MV-4-11 (cell line): ENCODE measurements at regions not wholly inside any gene's neighbourhood (a gene's known extent, or its start where the extent isn't known, plus 50 kb on each side); places are given as distances from the start of the nearest gene placed in this dataset.

Source experiments
- DNase-seq: peaks from one replicate; lab custom pipeline; 2025; lab: John Stamatoyannopoulos, UW

DNA sequence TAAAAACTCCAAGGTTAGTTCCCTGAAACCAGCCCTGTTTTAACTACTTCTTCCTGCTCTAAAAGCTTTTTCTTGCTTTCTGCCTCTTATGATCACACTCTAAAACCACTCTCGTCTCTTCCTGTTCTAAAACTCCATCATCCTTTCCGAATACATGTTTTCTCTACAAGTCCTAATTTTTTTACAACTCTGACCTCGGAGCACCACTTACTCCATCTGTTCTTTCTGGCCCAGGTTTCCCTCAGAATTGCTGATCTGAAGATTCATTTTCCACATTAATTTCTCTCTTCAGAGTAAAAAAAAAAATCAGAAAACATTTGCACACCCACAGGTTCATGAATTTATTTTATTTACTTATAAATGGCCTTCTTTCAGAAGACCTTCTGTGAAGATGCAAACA is 265.7 kb upstream of the CADM1 start:
- DNase-seq, result no peak

DNA sequence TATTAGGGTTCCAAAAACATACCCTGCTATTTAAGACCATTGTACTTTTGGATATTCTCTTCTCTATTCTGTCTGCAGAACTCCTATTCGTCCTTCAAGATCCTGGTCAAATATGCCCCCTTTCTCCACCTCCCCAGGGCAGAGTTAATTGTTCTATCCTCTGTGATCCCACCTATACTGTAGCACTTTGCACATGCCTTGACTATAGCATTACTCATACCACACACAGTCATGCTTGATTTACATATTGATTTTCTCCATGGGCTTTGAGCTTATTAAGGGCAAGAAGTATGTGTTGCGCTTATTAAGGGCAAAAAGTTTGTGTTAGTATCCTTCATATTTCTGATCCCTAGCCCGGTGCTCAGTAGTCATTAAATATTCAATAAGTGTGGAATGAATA is 263.7 kb upstream of the CADM1 start:
- no peak for DNase-seq

DNA sequence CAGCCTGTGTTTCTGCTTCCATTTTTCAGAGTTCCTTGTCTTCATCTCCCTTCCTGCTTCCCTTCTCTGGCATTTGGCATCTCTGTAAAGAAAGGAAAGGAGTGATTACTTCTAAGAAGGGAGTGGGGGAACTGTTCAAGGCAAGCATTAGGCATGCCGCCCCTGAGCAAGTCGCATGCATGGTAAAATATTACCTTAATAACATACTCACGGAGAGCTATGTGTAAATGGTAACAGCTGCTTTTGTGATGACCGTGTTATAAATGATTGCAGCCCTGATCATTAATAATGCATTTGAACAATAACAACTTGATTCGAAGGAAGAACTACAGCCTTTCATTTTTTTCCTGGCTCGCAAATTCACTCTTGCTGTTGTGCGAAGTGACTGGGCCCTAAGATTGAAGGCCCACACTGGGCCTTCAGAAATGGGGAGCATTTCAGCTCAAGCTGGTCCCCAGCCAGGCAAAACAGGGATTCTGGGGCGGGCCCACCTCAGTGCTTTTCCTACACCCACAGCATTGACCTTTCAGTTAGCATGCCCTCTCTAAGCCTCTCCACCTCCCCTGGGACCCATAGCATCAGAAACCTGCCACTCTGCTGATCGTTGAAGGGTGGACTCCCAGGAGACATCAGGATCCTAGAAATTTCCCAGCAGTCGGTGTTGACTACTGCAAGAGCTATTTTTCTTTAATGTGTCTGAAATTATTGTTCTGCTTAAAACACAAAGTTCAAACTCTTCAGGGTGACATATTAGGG is 263.0 kb upstream of the CADM1 start:
- no peak for DNase-seq

DNA sequence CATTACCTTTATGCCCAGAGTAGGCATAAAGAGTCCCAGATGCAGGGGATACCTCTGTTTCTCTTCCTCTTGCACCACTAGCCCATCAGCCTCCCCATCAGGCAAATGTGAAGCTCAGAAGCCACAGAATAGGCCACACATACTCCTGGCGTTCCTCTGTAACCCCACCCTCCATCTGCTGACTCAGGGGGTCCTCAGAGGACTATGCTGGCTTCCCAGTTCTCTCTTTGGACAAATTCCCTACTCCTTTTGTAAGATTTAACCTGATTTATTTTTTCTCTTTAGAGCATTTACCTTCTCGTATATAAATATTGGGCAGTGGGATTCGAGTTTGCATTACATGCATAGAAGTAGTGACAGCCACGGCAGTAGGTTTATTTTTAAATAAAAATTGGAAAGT is 262.3 kb upstream of the CADM1 start:
- no peak for DNase-seq

DNA sequence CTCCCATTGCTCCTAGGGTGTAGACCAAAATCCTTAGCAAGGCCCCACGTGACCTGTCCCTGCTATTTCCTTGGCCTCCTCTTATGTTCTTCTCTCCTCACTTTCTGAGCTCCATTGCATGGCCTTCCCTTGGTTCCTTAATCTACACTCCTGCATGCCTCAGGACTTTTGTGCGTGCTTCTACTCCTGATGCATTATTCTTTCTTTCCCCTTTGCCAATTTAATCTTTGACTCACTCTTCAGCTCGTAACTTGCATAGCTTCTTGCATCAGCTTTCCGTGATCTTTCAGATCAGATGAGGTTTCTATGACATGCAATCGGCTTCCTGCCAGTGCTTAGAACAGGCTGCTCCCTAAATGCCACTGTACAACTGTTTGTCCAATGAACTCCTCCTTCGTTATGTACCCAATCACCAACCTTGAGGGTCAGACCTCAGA is 261.6 kb upstream of the CADM1 start:
- DNase-seq, result peak; percentile 88

DNA sequence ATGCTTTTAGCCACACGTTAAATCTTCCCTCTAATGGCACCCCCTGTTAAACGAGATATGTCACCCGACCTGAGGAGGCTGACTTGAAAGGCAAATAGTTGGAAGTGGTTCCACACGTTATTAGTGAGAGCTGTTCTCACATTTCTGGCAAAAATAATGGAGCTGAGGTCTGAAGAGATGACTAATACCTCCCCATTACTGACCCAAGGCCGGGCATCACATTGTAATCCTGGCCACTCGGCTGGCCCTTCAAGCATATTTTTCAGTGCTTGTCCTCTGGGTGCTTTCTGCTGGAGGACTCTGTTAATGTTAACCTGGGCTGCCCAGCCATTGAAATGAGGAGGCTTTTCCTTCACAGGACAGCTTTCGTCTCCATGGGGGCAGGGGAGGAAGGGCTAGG is 260.0 kb upstream of the CADM1 start:
- DNase-seq, result no peak

DNA sequence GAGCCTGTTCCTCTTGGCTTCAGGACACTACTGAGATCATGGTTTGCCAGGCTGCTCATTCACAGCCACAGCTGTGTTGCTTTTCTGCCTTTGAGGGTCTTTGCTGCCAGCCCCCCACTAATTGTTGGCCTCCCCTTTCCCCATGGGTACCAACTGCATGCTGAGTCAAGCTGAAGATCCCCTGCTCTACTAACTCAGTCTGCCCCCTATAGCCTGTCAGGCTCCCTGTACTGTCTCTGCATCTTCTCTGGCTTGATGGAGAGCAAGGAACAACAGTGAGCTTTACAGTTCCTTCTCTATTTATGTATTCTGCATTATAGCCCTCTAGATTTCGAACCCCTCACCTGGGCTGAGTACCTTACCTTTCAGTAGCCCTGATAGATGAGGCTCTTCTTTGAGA is 257.6 kb upstream of the CADM1 start:
- no peak for DNase-seq

DNA sequence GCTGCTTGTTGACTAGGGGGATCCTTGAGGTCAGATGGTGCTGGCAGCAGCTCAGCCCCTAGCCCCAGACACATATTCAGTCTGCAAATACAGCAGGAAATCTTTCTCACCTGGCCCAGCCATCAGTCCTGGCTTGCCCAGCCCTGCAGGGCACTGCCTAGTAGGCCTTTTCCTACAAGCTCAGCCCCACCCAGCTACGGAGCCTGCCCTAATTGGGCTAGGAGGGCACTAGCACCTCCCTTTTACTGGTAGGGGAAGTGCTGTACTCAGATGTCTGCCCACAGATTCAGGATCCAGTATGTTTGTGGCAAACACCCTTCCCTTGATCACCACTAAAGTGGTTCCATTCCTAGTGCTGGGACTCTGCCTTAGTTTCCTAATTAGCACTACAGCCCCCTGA is 257.1 kb upstream of the CADM1 start:
- DNase-seq, result peak; percentile 76

DNA sequence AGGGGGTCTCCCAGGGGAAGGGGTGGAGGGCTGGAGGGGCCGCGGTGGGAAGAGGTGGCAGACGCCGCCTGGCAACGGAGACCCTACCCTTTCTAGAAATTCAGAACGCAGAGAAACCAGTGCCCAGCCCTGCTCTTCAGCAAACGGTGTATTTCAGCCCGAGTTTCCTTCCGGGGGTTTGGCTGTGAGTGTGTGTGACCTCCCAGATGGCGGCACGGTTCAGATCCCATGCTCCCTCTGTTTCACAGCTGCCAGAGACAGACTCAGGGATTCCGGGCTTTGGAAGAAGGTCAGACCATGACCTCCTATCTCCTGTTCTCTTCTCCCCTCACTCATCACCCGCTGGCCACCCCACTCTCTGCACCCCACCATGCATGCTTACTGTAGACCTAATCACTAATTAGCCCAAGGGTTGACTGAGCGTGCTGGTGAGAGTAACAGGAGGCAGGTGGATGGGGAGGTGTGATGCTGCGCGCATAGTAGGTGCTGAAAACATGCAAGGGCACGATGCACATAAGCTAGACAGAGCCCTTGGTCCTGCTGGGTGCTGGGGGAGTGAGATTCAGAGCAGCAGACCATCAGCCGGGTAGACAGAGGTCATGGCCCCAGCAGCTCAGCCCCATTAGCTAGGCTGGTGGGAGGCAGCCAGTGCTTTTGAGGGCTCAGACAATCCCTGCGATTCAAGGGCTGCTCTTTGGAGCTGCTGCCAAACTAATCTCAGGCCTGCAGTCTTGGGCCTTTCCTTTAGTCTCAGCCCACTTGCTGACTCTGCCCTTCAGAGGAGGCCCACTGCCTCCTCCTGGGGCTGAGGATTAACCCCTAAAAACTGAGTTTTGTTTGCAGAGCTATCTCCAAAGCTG is 256.5 kb upstream of the CADM1 start:
- DNase-seq, result no peak

DNA sequence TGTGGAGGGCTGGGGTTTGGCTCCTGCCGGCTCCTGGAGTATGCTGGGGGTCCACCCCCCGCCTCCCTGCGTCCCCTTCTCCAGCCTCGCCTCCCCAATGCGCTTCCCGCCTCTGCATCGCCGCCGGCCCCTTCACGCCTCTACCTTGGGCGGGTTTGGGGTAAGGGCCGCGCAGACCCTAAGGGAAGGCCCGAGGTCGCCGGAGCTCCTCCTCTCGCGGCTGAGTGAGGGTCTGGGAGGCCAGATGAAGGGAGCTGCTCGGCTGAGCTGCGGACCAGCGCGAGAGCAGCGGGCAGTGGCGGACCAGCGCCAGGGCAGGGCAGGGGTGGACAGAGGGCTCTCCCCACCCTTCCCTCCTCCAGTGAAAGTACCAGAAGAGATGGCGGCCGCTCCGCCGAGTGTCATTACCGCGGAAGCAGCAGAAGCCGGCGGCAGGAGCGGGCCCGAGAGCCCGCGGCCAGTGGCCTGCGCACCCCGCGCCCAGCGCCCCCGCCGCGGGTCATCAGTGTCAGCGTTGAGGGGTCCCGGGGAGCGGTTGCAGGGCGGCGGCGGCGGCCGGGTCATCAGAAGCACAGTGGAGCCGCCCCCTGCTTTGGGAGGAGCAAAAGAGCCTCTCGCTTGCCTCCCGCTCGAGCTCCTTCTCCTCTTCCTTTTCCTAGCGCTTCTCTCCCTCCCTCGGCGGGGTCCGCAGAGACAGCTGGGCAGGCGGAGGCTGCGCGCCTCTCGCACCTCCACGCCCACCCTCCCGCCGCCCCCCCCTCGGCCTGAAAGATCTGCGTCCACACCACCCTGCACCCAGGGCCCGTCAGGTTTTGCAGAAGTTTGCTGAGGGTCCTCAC is 255.6 kb upstream of the CADM1 start:
- DNase-seq, result peak; percentile 4

DNA sequence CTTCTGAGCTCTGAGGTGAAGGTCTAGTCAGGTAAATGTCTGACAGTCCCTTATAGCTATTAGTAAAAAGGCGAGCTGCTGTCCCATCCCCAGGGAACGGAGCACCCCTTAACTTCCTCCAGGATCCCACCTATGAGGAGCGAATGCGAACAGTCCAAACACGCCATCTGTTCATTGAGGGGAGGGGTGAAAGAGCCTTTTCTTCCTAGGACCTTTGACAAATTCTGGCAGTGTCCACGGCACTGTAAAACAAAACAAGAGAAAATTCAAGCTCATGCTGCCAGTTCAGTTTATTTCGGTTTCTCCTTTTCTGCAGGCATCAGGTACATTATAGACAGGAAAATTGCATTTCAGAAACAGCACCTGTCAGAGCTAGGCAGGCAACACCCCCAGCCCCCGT is 253.8 kb upstream of the CADM1 start:
- no peak for DNase-seq

DNA sequence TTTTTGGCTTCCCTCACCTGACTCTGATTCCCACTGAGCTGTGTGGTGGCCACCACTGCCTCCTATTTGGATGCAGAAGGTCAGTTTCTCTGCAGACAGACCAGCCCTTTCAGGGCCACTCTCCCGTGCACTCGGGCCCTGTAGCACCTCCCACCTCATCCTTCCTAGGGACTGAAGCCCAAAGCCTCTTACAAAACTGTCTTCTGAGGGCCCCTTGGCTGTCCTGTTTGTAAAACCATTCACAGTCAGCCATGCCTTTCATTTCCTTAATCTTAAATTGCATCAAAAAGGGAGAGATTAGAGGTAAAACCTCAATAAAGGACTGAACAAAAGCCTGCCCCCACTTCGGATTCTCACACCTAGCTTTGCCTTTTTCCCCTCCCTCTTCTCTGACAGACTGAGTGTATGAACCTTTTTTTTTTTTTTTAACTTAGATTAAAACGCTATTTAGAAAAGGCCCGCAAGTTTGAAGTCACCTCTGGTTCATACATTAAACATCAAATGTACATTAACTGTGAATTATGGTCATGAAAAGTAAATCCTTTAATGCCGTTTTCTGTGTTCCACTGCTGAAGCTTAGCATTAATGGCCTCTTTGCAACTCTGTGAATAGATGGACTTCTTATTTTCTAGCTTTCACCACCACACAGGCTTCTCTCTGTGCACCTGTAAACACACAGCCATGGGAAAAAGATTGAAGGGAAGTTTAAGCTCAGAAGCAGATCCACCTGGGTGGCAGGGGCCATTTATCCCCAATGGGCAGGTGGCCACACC is 247.2 kb upstream of the CADM1 start:
- peak; percentile 40 for DNase-seq

DNA sequence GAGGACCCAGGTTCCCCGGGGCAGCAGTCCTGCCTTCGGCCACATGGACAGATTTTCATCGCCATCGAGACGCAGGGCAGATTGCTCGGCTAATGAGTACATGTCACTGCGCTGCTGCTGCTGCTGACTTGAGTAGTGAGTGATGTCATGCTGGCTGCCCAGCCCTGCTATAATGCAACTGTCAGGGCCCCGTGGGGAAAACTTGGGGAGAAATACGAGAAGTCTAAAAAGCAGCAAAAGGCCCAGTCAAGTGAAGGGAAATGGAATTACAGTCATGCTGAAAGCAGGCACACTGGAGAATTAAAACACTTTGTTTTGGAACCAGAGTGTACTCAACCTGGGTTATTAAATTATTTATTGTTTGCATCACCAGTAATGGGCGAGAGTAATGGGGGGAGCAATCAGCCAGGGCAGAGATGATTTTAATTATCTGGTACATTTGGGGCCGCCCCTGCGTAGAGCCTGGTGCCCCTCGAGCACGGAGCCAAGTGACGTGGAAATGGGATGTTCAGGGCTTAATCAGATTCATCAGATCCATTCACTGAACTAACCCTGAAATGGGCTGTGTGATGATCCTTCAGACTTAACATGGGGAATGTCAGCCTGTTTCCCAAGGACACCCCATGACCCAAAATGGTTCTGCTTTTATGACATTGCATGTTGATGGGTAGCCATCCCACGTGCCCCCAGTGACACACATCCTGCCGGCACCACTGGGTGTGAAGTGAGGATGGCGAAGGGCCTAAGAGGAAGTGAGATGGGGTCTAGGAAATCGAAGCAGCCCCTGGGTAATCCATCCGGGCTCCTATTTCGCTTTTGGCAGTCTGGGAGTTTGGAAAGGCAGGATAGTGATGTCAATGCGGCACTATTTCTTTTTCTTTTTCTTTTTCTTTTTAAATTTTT is 241.6 kb upstream of the CADM1 start:
- peak; percentile 48 for DNase-seq

DNA sequence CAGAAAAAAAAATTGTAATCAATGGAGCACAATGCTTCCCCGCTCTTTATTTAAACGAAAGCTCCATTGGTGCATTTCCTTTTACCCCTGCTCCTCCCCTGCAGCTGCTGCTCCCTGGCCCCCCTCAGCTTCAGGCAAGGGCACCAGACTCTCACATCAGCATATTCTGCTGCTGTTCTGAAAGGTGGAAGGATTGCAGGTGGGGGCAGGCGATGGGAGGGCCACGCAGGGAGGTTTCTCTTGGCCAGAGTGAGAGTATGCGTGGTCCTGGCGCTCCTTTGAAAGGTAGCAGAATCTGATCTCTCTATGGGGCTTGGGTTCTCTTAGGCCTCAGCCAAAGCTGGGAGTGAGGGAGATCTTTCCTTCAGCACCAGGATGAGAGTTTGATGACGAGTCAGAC is 240.9 kb upstream of the CADM1 start:
- no peak for DNase-seq

DNA sequence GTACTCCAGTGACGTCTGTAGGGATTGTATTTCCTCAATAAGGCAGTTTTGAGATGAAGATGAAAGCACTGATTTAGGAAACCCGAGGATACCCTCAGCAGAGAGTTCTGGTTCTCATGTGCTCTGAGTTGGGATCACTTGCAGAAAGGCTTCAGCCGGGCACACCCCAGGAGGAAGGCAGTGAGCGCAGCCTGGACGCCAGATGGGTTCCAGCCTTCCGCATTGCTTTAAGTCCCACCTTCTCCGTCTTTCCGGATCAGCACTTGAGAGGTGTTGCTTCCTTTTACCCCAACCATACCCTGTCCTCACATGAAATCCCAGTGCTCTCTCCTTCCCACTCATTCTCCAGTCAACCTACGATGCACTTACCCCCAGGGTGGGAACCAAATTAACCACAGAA is 239.5 kb upstream of the CADM1 start:
- DNase-seq, result no peak

DNA sequence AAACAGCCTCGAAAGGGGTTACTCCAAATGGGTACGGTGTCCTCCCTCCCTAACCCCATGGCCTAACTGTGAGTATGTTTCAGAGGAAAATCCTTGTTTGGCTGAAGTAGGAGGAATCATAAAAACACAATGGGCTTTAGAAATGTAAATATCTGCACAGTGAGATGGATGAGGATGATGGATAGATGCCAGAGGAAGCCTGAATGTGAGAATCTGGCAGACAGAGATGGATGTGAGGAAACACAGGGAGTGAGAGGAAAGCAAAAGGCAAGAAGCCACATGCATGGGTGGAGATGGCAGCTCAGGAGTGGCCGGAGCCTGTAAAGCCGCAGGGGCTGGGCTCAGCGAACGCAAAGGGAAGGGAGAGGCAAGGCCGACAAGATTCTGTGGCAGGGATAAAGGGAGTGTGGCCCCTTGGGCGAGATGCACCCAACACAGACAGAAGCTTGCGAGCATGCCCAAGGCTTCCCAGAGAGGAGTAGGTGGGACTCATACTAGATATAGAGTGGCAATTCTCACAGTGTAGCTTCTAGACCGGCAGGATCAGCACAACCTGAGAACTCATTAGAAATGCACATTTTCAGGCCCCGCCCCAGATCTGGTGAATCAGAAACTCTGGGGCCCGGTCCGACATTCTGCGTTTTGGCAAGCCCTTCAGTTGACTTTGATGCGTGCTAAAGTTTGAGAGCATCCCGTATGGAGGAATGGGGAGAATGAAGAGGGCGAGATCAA is 237.3 kb upstream of the CADM1 start:
- DNase-seq, result no peak

DNA sequence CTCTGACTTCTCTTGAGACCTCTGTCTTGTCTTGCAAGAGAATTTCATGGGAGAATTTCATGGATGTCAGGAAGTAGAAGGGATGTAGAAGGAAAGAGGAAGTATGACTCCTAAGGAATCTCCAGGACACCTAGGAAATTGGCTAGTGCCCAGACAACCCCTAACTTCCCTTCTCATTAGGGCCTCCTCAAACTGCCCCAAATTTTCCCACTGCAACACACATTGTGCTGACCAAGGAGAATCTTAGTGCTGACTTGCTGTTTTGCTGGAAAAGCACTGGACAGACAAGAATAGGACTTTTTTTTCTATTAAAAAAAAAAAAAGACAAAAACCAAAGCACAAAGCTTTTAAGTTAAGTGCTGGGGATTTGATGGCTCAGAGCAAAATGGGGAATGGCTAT is 236.1 kb upstream of the CADM1 start:
- DNase-seq, result no peak

DNA sequence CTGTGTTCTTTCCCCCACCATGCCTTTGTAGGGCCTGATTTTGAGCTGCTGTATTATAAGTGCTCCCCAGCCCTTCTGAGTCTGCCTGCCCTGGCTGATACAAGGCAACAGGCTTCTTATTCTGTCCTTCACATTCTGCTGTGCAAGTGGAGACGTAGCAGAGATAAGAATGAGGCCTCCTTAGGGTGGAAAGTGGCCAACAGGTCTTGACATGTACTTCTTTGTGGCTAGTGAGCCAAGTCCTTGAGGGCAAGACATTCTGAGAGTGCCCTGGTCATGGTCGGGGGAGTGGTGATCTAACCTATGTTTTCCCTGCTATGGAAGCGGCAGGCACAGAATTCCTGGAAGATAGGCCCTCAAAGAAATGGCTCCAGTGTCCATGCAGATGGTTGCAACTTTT is 235.7 kb upstream of the CADM1 start:
- DNase-seq, result no peak

DNA sequence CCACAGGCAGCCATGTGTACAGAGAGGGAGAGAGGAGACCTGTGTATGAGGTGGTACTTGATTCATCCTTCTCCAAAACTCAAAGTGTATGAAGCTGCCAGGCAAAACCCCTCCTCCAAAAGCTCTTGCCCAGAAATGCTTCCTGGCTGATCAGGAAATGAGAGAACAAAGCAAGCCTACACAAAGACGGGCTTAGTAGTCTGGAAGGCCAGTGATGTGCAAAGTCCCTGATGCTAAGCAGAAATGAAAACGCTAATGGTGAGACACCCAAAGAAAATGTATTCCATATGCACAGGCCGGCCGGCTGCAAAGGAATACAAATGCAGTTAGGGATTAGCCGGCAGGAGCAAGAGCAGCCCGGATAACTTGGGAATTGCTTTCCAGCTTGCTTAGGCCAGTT is 234.9 kb upstream of the CADM1 start:
- no peak for DNase-seq

DNA sequence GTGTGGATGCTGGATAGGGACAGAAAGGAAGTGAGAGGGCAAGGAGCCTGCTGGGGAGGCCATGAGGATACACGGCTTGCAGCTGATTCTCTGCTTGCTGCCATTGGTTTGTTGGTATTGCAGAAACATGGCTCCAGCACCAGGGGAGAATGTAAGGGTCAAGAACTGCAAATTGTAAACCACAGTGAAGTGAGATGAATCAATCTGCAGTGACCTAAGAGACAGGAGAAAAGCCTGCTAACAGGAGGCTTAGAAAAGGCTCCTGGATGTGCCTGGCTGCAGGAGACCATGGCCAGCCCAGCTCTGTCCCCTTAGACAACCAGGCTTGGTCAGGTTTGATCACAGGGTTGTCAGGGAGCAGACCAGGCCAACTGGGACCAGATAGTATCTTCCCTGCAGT is 233.7 kb upstream of the CADM1 start:
- no peak for DNase-seq
